ENCODE measurements at regions not wholly inside any gene's neighbourhood (a gene's known extent, or its start where the extent isn't known, plus 50 kb on each side); places are given as distances from the start of the nearest gene placed in this dataset.

- H3K23ac ChIP-seq (ENCODE audit: insufficient read length, low read depth, low read length) = no peak overlapping the region
- peaks cover 33 to 39% of the 10 kb centered on the region in 2 experiments for H3K4me1 Mint-ChIP-seq
These were observed 121.7 kb upstream of the ZNF804B start for GRCh38 chr7:88637795-88638194.

More at GRCh38 chr7:88637795-88638194, 121.7 kb upstream of the ZNF804B start:
- Histone ChIP-seq H2BK12ac (ENCODE audit: insufficient read length, low read depth, low read length) (no peak overlapping the region), H3K9me3 (ENCODE audit: control insufficient read depth, low read depth, low read length) (no peaks in the 10 kb centered on the region), H3K56ac (ENCODE audit: insufficient read length, low read depth, low read length) (no peak overlapping the region), H3K79me2 (ENCODE audit: insufficient read depth, low read length) (no peaks in the 10 kb centered on the region), H4K91ac (ENCODE audit: insufficient read length, low read depth, low read length) (no peak overlapping the region), H4K8ac (replicated peaks; ENCODE audit: insufficient read length, low read depth, low read length) (no peak overlapping the region), H2BK120ac (ENCODE audit: low read depth, low read length, poor library complexity, severe bottlenecking) (no peak overlapping the region), H4K20me1 (ENCODE audit: control insufficient read depth, insufficient read depth, insufficient read length) (no peaks in the 10 kb centered on the region), H3K27me3 (ENCODE audit: insufficient read depth, low read length) (no peaks in the 10 kb centered on the region), H3K4me1 (ENCODE audit: insufficient read depth, low read length) (no peaks in the 10 kb centered on the region), H2BK20ac (ENCODE audit: low read depth, low read length, poor library complexity, severe bottlenecking) (no peak overlapping the region), H3K18ac (ENCODE audit: insufficient read length, low read depth, low read length) (no peak overlapping the region), H2BK15ac (ENCODE audit: low read depth, low read length) (no peak overlapping the region), H2AFZ (ENCODE audit: low read length) (no peak overlapping the region), H2AK5ac (ENCODE audit: insufficient read length, low read length) (no peak overlapping the region), H4K5ac (ENCODE audit: insufficient read length, low read depth, low read length) (no peak overlapping the region), H3K9ac (ENCODE audit: extremely low read depth, insufficient read length, low read length) (no peak overlapping the region), H3K27ac (ENCODE audit: insufficient read length, low read depth, low read length) (no peak overlapping the region), H3K4ac (ENCODE audit: low read depth, low read length) (no peak overlapping the region), H3K79me1 (ENCODE audit: insufficient read depth, low read depth, low read length, poor library complexity, severe bottlenecking) (no peaks in the 10 kb centered on the region), H3T11ph (ENCODE audit: low read length) (no peak overlapping the region), H2BK5ac (ENCODE audit: insufficient read length, low read length) (no peak overlapping the region), H3K14ac (ENCODE audit: insufficient read depth, low read length) (no peak overlapping the region), H3K4me2 (ENCODE audit: insufficient read depth, insufficient read length, low read length) (no peak overlapping the region), H3K23me2 (ENCODE audit: insufficient read length, low read depth, low read length, poor library complexity, severe bottlenecking) (no peaks in the 10 kb centered on the region)
- H3K9me3 Mint-ChIP-seq = peaks cover 0 to 1% of the 10 kb centered on the region in 2 experiments; a peak in 1 of 5 replicates
- H3K36me3 Mint-ChIP-seq (ENCODE audit: insufficient read depth in 1 of 3, low read depth in 3 of 3) = peaks cover 0 to 6% (median 3%) of the 10 kb centered on the region in 3 experiments; a peak in 1 of 7 replicates
- H3K4me3 Mint-ChIP-seq = no peak overlapping the region
- no peaks in the 10 kb centered on the region for H3K27me3 Mint-ChIP-seq (ENCODE audit: low read depth)
- H3K27ac Mint-ChIP-seq = no peak overlapping the region
- TF ChIP-seq CTCF (conservative IDR thresholded peaks at IDR 0.05) = no peak
- no peak for DNase-seq
